Erythroblast (primary cell): ENCODE measurements at regions not wholly inside any gene's neighbourhood (a gene's known extent, or its start where the extent isn't known, plus 50 kb on each side); places are given as distances from the start of the nearest gene placed in this dataset.

ENCODE experiments used
- DNase-seq, 2 experiments: peaks; one replicate each; lab custom pipeline; 2025; lab: John Stamatoyannopoulos, UW
- GATA1 ChIP-seq: IDR thresholded peaks from 2 replicates; pipeline ENCODE4 v1.6.1; 2011; ENCODE audit warnings: low read depth, mild to moderate bottlenecking, control low read depth, low read length, moderate library complexity
- POLR2A ChIP-seq: IDR thresholded peaks from 2 replicates; pipeline ENCODE4 v1.6.1; 2011; ENCODE audit warnings: mild to moderate bottlenecking, low read length

- TF ChIP-seq GATA1 (no peak), POLR2A (no peak)
- DNase-seq, result no peak
These were observed 107.0 kb upstream of the NUDT12 start for GRCh38 chr5:103669615-103670014.

GRCh38 chr5:103668281-103668680, 105.7 kb upstream of the NUDT12 start:
- no peak for DNase-seq
- TF ChIP-seq GATA1, result no peak
- TF ChIP-seq POLR2A, result no peak

GRCh38 chr5:103667068-103667467, 104.5 kb upstream of the NUDT12 start:
- TF ChIP-seq GATA1 (no peak), POLR2A (no peak)
- DNase-seq, result no peak

GRCh38 chr5:103657301-103657700, 94.7 kb upstream of the NUDT12 start:
- TF ChIP-seq GATA1 (no peak), POLR2A (no peak)
- no peak for DNase-seq

- TF ChIP-seq GATA1 (no peak), POLR2A (no peak)
These were observed 85.5 kb upstream of the NUDT12 start for GRCh38 chr5:103648086-103648485.

GRCh38 chr5:103646698-103647614, 84.4 kb upstream of the NUDT12 start:
- no peak for DNase-seq
- TF ChIP-seq POLR2A, result no peak
- TF ChIP-seq GATA1, result no peak

More at GRCh38 chr5:103648086-103648485, 85.5 kb upstream of the NUDT12 start:
- no peak for DNase-seq

GRCh38 chr5:103645816-103646215, 83.2 kb upstream of the NUDT12 start:
- DNase-seq, result no peak
- TF ChIP-seq GATA1 (no peak), POLR2A (no peak)

GRCh38 chr5:103638979-103639378, 76.4 kb upstream of the NUDT12 start:
- no peak for DNase-seq
- TF ChIP-seq POLR2A (no peak), GATA1 (no peak)

- no peak for DNase-seq
- TF ChIP-seq POLR2A (no peak), GATA1 (no peak)
These were observed 62.1 kb upstream of the NUDT12 start for GRCh38 chr5:103624675-103625074.

- no peak for DNase-seq
- TF ChIP-seq POLR2A (no peak), GATA1 (no peak)
These were observed 61.5 kb upstream of the NUDT12 start for GRCh38 chr5:103624035-103624480.

- DNase-seq, result no peak
- TF ChIP-seq GATA1, result no peak
- no peak for TF ChIP-seq POLR2A
These were observed 60.8 kb upstream of the NUDT12 start for GRCh38 chr5:103623425-103623824.

GRCh38 chr5:103621548-103621930, 59.0 kb upstream of the NUDT12 start:
- TF ChIP-seq GATA1 (no peak), POLR2A (no peak)
- no peak for DNase-seq

- no peak for TF ChIP-seq GATA1
- no peak for TF ChIP-seq POLR2A
- DNase-seq, result no peak
These were observed 58.4 kb upstream of the NUDT12 start for GRCh38 chr5:103620851-103621547.

- TF ChIP-seq POLR2A (no peak), GATA1 (no peak)
- DNase-seq, result no peak
These were observed 55.3 kb upstream of the NUDT12 start for GRCh38 chr5:103617913-103618312.
